ENCODE measurements at regions not wholly inside any gene's neighbourhood (a gene's known extent, or its start where the extent isn't known, plus 50 kb on each side); places are given as distances from the start of the nearest gene placed in this dataset.

DNA sequence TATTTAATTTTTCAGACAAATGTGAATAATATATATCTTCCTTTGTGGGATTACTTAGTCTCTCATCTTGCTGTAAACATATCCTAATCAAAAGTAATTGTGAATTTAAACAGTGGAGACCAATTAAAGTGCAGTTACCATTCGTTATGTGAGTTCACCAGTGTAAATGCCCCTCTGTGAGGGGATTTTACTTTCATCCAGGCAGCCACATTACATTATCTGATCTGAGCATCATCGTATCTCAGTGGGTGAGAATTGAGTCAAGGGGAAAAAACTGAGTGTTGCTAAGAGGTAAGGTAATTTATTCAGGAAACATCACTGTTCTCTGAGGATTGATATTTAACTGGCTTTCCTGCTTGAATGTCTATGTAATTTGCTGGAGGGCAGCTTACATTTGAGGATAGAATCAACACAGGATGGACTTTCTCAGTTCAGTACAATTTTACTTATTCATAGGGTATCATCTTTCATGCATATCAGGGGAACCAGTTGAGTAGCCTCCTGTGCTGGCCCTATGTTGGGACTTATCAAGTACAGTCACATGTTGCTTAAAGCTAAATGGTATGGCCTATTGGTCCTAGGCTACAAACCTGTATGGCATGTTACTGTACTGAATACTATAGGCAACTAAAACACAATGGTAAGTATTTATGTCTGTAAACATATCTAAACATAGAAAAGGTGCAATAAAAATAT lies 219.7 kb downstream of the CD47 start:
- 63% methylated on average over 2 of the region's 2 CpGs for WGBS (ENCODE audit: low lambda C conversion rate)
- DNase-seq, result no peak
- Histone ChIP-seq H3K36me3 (replicated peaks in 1 of 2; ENCODE audit: control insufficient read depth in 1 of 2, insufficient read depth in 2 of 2, low read length in 1 of 2) (no peaks in the 10 kb centered on the region), H4K20me1 (ENCODE audit: insufficient read depth) (no peaks in the 10 kb centered on the region), H3K27me3 (ENCODE audit: insufficient read depth) (no peaks in the 10 kb centered on the region), H3K9me2 (no peaks in the 10 kb centered on the region), H3K4me3 (ENCODE audit: low read depth in 2 of 2, low read length in 1 of 2) (no peak overlapping the region), H3K27ac (ENCODE audit: low read depth in 2 of 2, low read length in 1 of 2) (no peak overlapping the region; a peak in 1 of 4 replicates), H3K9ac (no peak overlapping the region), H3K79me2 (ENCODE audit: insufficient read depth) (no peaks in the 10 kb centered on the region), H3K4me1 (ENCODE audit: control insufficient read depth in 1 of 2, insufficient read depth in 2 of 2, low read depth in 1 of 2, low read length in 1 of 2) (no peaks in the 10 kb centered on the region), H3K9me3 (no peaks in the 10 kb centered on the region; the same call in 1 of the 2 replicates), H3K4me2 (no peak overlapping the region), H2AFZ (ENCODE audit: low read depth) (no peak overlapping the region), H3F3A (replicated peaks; ENCODE audit: insufficient read depth) (no peaks in the 10 kb centered on the region)
- POLR2A ChIA-PET, result no interaction called here
- TF ChIP-seq NFIC (IDR thresholded peaks at IDR 0.05; ENCODE audit: borderline replicate concordance) (no peak), GATA2 (CRISPR knock-in tag; IDR thresholded peaks at IDR 0.05) (peak; percentile 20; the same call in 1 of the 2 replicates)
- TF ChIP-seq, protein P1, sequence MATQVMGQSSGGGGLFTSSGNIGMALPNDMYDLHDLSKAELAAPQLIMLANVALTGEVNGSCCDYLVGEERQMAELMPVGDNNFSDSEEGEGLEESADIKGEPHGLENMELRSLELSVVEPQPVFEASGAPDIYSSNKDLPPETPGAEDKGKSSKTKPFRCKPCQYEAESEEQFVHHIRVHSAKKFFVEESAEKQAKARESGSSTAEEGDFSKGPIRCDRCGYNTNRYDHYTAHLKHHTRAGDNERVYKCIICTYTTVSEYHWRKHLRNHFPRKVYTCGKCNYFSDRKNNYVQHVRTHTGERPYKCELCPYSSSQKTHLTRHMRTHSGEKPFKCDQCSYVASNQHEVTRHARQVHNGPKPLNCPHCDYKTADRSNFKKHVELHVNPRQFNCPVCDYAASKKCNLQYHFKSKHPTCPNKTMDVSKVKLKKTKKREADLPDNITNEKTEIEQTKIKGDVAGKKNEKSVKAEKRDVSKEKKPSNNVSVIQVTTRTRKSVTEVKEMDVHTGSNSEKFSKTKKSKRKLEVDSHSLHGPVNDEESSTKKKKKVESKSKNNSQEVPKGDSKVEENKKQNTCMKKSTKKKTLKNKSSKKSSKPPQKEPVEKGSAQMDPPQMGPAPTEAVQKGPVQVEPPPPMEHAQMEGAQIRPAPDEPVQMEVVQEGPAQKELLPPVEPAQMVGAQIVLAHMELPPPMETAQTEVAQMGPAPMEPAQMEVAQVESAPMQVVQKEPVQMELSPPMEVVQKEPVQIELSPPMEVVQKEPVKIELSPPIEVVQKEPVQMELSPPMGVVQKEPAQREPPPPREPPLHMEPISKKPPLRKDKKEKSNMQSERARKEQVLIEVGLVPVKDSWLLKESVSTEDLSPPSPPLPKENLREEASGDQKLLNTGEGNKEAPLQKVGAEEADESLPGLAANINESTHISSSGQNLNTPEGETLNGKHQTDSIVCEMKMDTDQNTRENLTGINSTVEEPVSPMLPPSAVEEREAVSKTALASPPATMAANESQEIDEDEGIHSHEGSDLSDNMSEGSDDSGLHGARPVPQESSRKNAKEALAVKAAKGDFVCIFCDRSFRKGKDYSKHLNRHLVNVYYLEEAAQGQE (IDR thresholded peaks at IDR 0.05; ENCODE audit: low read depth, low read length), result no peak
- TF ChIP-seq, protein P2, sequence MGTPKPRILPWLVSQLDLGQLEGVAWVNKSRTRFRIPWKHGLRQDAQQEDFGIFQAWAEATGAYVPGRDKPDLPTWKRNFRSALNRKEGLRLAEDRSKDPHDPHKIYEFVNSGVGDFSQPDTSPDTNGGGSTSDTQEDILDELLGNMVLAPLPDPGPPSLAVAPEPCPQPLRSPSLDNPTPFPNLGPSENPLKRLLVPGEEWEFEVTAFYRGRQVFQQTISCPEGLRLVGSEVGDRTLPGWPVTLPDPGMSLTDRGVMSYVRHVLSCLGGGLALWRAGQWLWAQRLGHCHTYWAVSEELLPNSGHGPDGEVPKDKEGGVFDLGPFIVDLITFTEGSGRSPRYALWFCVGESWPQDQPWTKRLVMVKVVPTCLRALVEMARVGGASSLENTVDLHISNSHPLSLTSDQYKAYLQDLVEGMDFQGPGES (IDR thresholded peaks at IDR 0.05; ENCODE audit: low read depth, low read length), result no peak
- CTCF ChIA-PET, result interaction anchor here (1.1 to 1.4 kb wide), 3 partner anchors 12 to 27 kb away, joined by 3 read pairs; no protein-coding TSS in a partner anchor

DNA sequence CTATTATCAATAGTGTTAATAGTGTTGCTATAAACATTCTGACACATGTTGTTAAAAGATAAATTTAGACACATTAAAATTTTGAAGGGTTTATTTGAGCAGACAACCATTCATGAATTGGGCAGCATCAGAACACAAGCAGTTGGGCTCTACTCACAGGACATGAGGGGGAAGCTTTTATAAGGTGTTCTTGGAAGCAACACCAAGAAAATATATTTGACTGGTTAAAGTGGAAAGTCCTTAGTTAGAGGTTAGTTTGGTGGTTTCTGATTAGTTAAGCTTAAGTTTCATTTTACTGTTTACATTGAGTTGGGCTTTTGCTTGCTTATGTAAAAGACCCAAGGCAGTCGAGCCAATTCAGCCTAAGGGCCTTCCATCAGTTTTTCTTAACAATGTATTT lies 220.7 kb downstream of the CD47 start:
- no peaks in the 10 kb centered on the region for H3K9me2 ChIP-seq
- H3K9ac ChIP-seq, result no peak overlapping the region
- DNase-seq, result no peak
- H3K4me2 ChIP-seq, result no peak overlapping the region
- WGBS (ENCODE audit: low lambda C conversion rate), result 79% methylated on average over 1 of the region's 1 CpG
- ChIA-PET POLR2A (no interaction called here), CTCF (interaction anchor here (1.1 to 1.4 kb wide), 4 partner anchors 11 to 57 kb away, joined by 3 to 4 read pairs (median 3); no protein-coding TSS in a partner anchor)
- H3K9me3 ChIP-seq, result no peaks in the 10 kb centered on the region; the same call in 1 of the 2 replicates
- H2AFZ ChIP-seq (ENCODE audit: low read depth), result no peak overlapping the region
- no peak overlapping the region for H3K4me3 ChIP-seq (ENCODE audit: low read depth in 2 of 2, low read length in 1 of 2)
- H3K4me1 ChIP-seq (ENCODE audit: control insufficient read depth in 1 of 2, insufficient read depth in 2 of 2, low read depth in 1 of 2, low read length in 1 of 2), result no peaks in the 10 kb centered on the region
- H3F3A ChIP-seq (replicated peaks; ENCODE audit: insufficient read depth), result no peaks in the 10 kb centered on the region
- TF ChIP-seq ELF1 (IDR thresholded peaks at IDR 0.05), result no peak
- TF ChIP-seq RCOR1 (IDR thresholded peaks at IDR 0.05; ENCODE audit: low read length), result no peak
- no peak for TF ChIP-seq JUND (IDR thresholded peaks at IDR 0.05)
- TF ChIP-seq FOXM1 (IDR thresholded peaks at IDR 0.05; ENCODE audit: low read depth), result no peak
- TF ChIP-seq SMC3 (IDR thresholded peaks at IDR 0.05; ENCODE audit: low read depth, low read length), result no peak
- no peak for TF ChIP-seq MEF2A (IDR thresholded peaks at IDR 0.05; ENCODE audit: borderline replicate concordance, low read depth)
- no peak for TF ChIP-seq SIN3A (IDR thresholded peaks at IDR 0.05; ENCODE audit: borderline replicate concordance, low read depth, low read length)
- TF ChIP-seq, protein P3, sequence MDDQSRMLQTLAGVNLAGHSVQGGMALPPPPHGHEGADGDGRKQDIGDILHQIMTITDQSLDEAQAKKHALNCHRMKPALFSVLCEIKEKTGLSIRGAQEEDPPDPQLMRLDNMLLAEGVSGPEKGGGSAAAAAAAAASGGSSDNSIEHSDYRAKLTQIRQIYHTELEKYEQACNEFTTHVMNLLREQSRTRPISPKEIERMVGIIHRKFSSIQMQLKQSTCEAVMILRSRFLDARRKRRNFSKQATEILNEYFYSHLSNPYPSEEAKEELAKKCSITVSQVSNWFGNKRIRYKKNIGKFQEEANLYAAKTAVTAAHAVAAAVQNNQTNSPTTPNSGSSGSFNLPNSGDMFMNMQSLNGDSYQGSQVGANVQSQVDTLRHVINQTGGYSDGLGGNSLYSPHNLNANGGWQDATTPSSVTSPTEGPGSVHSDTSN (IDR thresholded peaks at IDR 0.05), result no peak
- H3K79me2 ChIP-seq (ENCODE audit: insufficient read depth), result no peaks in the 10 kb centered on the region
- H3K36me3 ChIP-seq (replicated peaks in 1 of 2; ENCODE audit: control insufficient read depth in 1 of 2, insufficient read depth in 2 of 2, low read length in 1 of 2), result no peaks in the 10 kb centered on the region
- H3K27me3 ChIP-seq (ENCODE audit: insufficient read depth), result no peaks in the 10 kb centered on the region
- no peak overlapping the region for H3K27ac ChIP-seq (ENCODE audit: low read depth in 2 of 2, low read length in 1 of 2)
- H4K20me1 ChIP-seq (ENCODE audit: insufficient read depth), result no peaks in the 10 kb centered on the region

Data from SK-N-SH (cell line).